ENCODE measurements at regions not wholly inside any gene's neighbourhood (a gene's known extent, or its start where the extent isn't known, plus 50 kb on each side); places are given as distances from the start of the nearest gene placed in this dataset.

GRCh38 chr3:87796843-87797185 is 262.0 kb downstream of the CGGBP1 start:
- TF ChIP-seq, protein P1, sequence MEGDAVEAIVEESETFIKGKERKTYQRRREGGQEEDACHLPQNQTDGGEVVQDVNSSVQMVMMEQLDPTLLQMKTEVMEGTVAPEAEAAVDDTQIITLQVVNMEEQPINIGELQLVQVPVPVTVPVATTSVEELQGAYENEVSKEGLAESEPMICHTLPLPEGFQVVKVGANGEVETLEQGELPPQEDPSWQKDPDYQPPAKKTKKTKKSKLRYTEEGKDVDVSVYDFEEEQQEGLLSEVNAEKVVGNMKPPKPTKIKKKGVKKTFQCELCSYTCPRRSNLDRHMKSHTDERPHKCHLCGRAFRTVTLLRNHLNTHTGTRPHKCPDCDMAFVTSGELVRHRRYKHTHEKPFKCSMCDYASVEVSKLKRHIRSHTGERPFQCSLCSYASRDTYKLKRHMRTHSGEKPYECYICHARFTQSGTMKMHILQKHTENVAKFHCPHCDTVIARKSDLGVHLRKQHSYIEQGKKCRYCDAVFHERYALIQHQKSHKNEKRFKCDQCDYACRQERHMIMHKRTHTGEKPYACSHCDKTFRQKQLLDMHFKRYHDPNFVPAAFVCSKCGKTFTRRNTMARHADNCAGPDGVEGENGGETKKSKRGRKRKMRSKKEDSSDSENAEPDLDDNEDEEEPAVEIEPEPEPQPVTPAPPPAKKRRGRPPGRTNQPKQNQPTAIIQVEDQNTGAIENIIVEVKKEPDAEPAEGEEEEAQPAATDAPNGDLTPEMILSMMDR (IDR thresholded peaks at IDR 0.05): no peak
- TF ChIP-seq POLR2A (IDR thresholded peaks at IDR 0.05): no peak

Measured in body of pancreas (tissue), 4 donors.